ENCODE measurements at regions not wholly inside any gene's neighbourhood (a gene's known extent, or its start where the extent isn't known, plus 50 kb on each side); places are given as distances from the start of the nearest gene placed in this dataset.

DNA sequence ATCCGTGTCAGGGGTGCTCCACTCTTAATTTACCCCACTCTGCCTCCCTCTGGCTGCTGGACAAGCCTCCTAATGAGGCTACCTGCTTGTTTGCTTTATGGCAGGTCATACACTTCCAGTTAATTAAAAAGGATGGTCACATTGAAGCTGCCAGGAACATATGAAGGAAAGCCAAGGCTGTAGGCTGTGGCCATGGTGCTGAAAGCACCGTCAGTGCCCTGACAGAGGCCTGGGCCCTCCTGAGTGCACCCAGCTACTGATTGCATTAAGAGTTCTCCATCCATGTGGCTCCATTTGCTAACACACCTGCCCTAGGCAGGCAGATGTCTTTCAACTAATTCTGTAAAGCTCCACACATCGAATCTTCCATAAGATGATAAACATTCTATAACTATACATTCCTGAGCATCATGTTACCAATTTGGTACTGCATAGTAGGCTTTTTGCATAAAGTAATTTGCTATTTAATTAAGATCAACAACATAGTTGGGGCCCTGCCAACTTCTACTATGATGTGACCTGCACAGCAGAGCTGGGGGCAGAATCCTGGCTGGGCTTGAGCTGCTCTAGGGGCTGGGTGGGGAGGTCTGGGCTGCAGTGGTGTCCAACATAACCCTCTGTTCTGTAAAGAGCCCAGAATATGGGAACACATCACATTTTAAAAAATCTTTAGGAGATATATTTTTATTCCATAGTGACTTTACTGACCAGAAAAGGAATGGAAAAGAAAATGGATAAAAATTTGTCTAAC lies 224.8 kb downstream of the SIPA1L2 start:
- TF ChIP-seq POLR2AphosphoS5 (IDR thresholded peaks at IDR 0.05; ENCODE audit: insufficient read depth, low read depth, low read length): no peak
- no peak for TF ChIP-seq CTCF (IDR thresholded peaks at IDR 0.05; ENCODE audit: extremely low read depth in 1 of 2, insufficient read depth in 1 of 2, low read depth in 1 of 2, low read length in 2 of 2)
- no peak for TF ChIP-seq GATA2 (IDR thresholded peaks at IDR 0.05; ENCODE audit: insufficient read depth, insufficient read length, low read depth, low read length)
- no peak for TF ChIP-seq MAX (IDR thresholded peaks at IDR 0.05; ENCODE audit: insufficient read depth, insufficient read length)
- no peak for TF ChIP-seq MYC (IDR thresholded peaks at IDR 0.05; ENCODE audit: low read depth, low read length)
- TF ChIP-seq FOS (IDR thresholded peaks at IDR 0.05; ENCODE audit: borderline replicate concordance, insufficient read depth, low read length): no peak

All from endothelial cell of umbilical vein (primary cell).